Activated B cell treated with CpG ODN at 0.5 μM for 24 hours (primary cell): ENCODE measurements at regions not wholly inside any gene's neighbourhood (a gene's known extent, or its start where the extent isn't known, plus 50 kb on each side); places are given as distances from the start of the nearest gene placed in this dataset.
"Not testable (repeated sequence)": the region's sequence is repeated elsewhere in the genome, so short reads cannot be mapped to it uniquely, and the experiment has no call there.

ENCODE experiments used
- ATAC-seq: fragments of 200-7000 bp; cut with Tn5 transposase; one replicate; pipeline ENCODE4 v1.10.0; 2021; ENCODE audit warnings: low read depth, mild to moderate bottlenecking, moderate library complexity
- CTCF ChIA-PET: fragments of 350-600 bp; sonication (Branson Sonifier 250); formaldehyde crosslinking; loops from one replicate; lab custom pipeline; 2021; ENCODE audit warnings: antibody characterized with exemption; lab: Charles Lee
- POLR2A ChIA-PET: fragments of 350-600 bp; sonication (Branson Sonifier 250); formaldehyde crosslinking; loops from one replicate; lab custom pipeline; 2021; ENCODE audit warnings: antibody characterized with exemption; lab: Charles Lee
- DNase-seq: peaks from one replicate; pipeline ENCODE4 v3.0.0; 2022
- H3K27ac Mint-ChIP-seq: one replicate; pipeline ENCODE4 v1.8.0; 2020; ENCODE audit warnings: mixed read lengths
- H3K27me3 Mint-ChIP-seq: one replicate; pipeline ENCODE4 v1.8.0; 2021; ENCODE audit warnings: mixed read lengths
- H3K36me3 Mint-ChIP-seq: one replicate; pipeline ENCODE4 v1.8.0; 2021; ENCODE audit warnings: low read depth, mixed read lengths
- H3K4me1 Mint-ChIP-seq: one replicate; pipeline ENCODE4 v1.8.0; 2021; ENCODE audit warnings: mixed read lengths
- H3K4me3 Mint-ChIP-seq: one replicate; pipeline ENCODE4 v1.8.0; 2020; ENCODE audit warnings: mild to moderate bottlenecking, mixed read lengths
- H3K9me3 Mint-ChIP-seq: one replicate; pipeline ENCODE4 v1.8.0; 2020; ENCODE audit warnings: mixed read lengths
- CTCF ChIP-seq: fragments of 200-600 bp; IDR thresholded peaks from one replicate; pipeline ENCODE4 v1.8.0; 2022; ENCODE audit warnings: antibody characterized with exemption, mild to moderate bottlenecking
- intact Hi-C: fragments of 100-400 bp; cut with micrococcal nuclease; formaldehyde crosslinking; loops from one replicate; pipeline ENCODE4 v1.15.1; 2024

- intact Hi-C loops = loop anchor here (2.0 to 5.0 kb wide), 2 partner anchors 15 to 48 kb away; no protein-coding TSS in a partner anchor
- TF ChIP-seq CTCF = no peak
- Mint-ChIP-seq H3K9me3 (no peaks in the 10 kb centered on the region), H3K27me3 (peaks cover 28% of the 10 kb centered on the region), H3K4me3 (no peak overlapping the region), H3K4me1 (peaks cover 12% of the 10 kb centered on the region), H3K27ac (no peak overlapping the region), H3K36me3 (no peaks in the 10 kb centered on the region)
- CTCF ChIA-PET = interaction anchor here (0.6 to 1.8 kb wide), 3 partner anchors 34 to 1088 kb away, joined by 3 to 4 read pairs (median 3); no protein-coding TSS in a partner anchor
- ATAC-seq (no peak), DNase-seq (no peak)
- POLR2A ChIA-PET = no interaction called here
Measured at GRCh38 chr10:30719832-30720231, 90.3 kb upstream of the LYZL2 start.

GRCh38 chr10:30709700-30710358, 80.3 kb upstream of the LYZL2 start:
- intact Hi-C loops = no loop called here
- no peak overlapping the region for H3K4me3 Mint-ChIP-seq
- peaks cover 21% of the 10 kb centered on the region for H3K4me1 Mint-ChIP-seq
- TF ChIP-seq CTCF = no peak
- no peak overlapping the region for H3K27ac Mint-ChIP-seq
- ATAC-seq (no peak), DNase-seq (no peak)
- peaks cover 9% of the 10 kb centered on the region for H3K9me3 Mint-ChIP-seq
- ChIA-PET POLR2A (no interaction called here), CTCF (interaction anchor here (1.0 kb wide), 1 partner anchor 22 kb away, joined by 3 read pairs; no protein-coding TSS in a partner anchor)
- peaks cover 5% of the 10 kb centered on the region for H3K36me3 Mint-ChIP-seq
- peaks cover 3% of the 10 kb centered on the region for H3K27me3 Mint-ChIP-seq

GRCh38 chr10:30709229-30709628, 79.7 kb upstream of the LYZL2 start:
- no peak overlapping the region for H3K27ac Mint-ChIP-seq
- TF ChIP-seq CTCF = no peak
- peaks cover 3% of the 10 kb centered on the region for H3K27me3 Mint-ChIP-seq
- ChIA-PET CTCF (interaction anchor here (1.0 kb wide), 1 partner anchor 22 kb away, joined by 3 read pairs; no protein-coding TSS in a partner anchor), POLR2A (interaction anchor here (0.6 kb wide), 1 partner anchor 807 kb away, joined by 5 read pairs; no protein-coding TSS in a partner anchor)
- intact Hi-C loops = no loop called here
- H3K36me3 Mint-ChIP-seq = peaks cover 5% of the 10 kb centered on the region
- peaks cover 27% of the 10 kb centered on the region for H3K4me1 Mint-ChIP-seq
- no peak for DNase-seq
- H3K9me3 Mint-ChIP-seq = peaks cover 9% of the 10 kb centered on the region
- no peak overlapping the region for H3K4me3 Mint-ChIP-seq
- ATAC-seq = no peak

GRCh38 chr10:30708234-30708633, 78.7 kb upstream of the LYZL2 start:
- H3K36me3 Mint-ChIP-seq = peaks cover 2% of the 10 kb centered on the region
- H3K9me3 Mint-ChIP-seq = peaks cover 2% of the 10 kb centered on the region
- CTCF ChIA-PET = no interaction called here
- H3K27me3 Mint-ChIP-seq = peaks cover 3% of the 10 kb centered on the region
- no peak overlapping the region for H3K4me3 Mint-ChIP-seq
- TF ChIP-seq CTCF = no peak
- POLR2A ChIA-PET = no interaction called here
- intact Hi-C loops = no loop called here
- DNase-seq (no peak), ATAC-seq (no peak)
- H3K27ac Mint-ChIP-seq = no peak overlapping the region
- H3K4me1 Mint-ChIP-seq = peaks cover 36% of the 10 kb centered on the region

GRCh38 chr10:30706189-30706588, 76.6 kb upstream of the LYZL2 start:
- CTCF ChIA-PET = interaction anchor here (0.7 to 5.7 kb wide), 2 partner anchors 20 kb away, joined by 3 to 42 read pairs; no protein-coding TSS in a partner anchor
- DNase-seq, ATAC-seq, intact Hi-C loops, H3K27me3 Mint-ChIP-seq, H3K36me3 Mint-ChIP-seq, H3K9me3 Mint-ChIP-seq: not testable (repeated sequence)
- Mint-ChIP-seq H3K4me3 (peak overlapping the region; percentile 19), H3K4me1 (peaks cover 52% of the 10 kb centered on the region), H3K27ac (peak overlapping the region; percentile 97)
- POLR2A ChIA-PET = interaction anchor here (1.3 kb wide), 2 partner anchors 19 to 612 kb away, joined by 3 to 5 read pairs; partner anchors contain the start of gene ZEB1
